Colonic mucosa (tissue), 4 donors: ENCODE measurements at regions not wholly inside any gene's neighbourhood (a gene's known extent, or its start where the extent isn't known, plus 50 kb on each side); places are given as distances from the start of the nearest gene placed in this dataset.

Experiments
- DNase-seq: peaks from one replicate; pipeline ENCODE4 v3.0.0-alpha.2; 2020
- H3K27ac ChIP-seq: fragments of 200-600 bp; one replicate; pipeline ENCODE4 v1.8.0; 2021
- H3K27me3 ChIP-seq: fragments of 200-600 bp; one replicate; pipeline ENCODE4 v1.8.0; 2021
- H3K36me3 ChIP-seq: fragments of 200-600 bp; one replicate; pipeline ENCODE4 v1.8.0; 2021
- H3K4me1 ChIP-seq: fragments of 200-600 bp; one replicate; pipeline ENCODE4 v1.8.0; 2021; ENCODE audit warnings: mild to moderate bottlenecking
- H3K4me3 ChIP-seq: fragments of 200-600 bp; one replicate; pipeline ENCODE4 v1.8.0; 2021
- H3K9ac ChIP-seq, 2 donors: one replicate each; pipeline ENCODE4 v1.7.0; 2013; ENCODE audit warnings: control low read depth in 2 of 2, low read depth in 2 of 2, low read length in 2 of 2
- H3K9me3 ChIP-seq: fragments of 200-600 bp; one replicate; pipeline ENCODE4 v1.8.0; 2021
- CTCF ChIP-seq: fragments of 200-600 bp; IDR thresholded peaks from one replicate; pipeline ENCODE4 v1.8.0; 2022; ENCODE audit warnings: antibody characterized with exemption, mild to moderate bottlenecking
- intact Hi-C: fragments of 100-400 bp; cut with DNase I; formaldehyde crosslinking; loops from one replicate; pipeline ENCODE4 v1.14.1; 2022
- donor health status: healthy.
- donor health status: DM: no; HTN: no; CAD: no.
- donor health status: DM: no; HTN: no; CAD: no.

- no peak overlapping the region for H3K4me3 ChIP-seq
- no peaks in the 10 kb centered on the region for H3K36me3 ChIP-seq
- intact Hi-C loops: no loop called here
- no peak for TF ChIP-seq CTCF
- H3K9ac ChIP-seq: no peak overlapping the region
- no peaks in the 10 kb centered on the region for H3K4me1 ChIP-seq
- no peak overlapping the region for H3K27ac ChIP-seq
- no peaks in the 10 kb centered on the region for H3K9me3 ChIP-seq
- no peaks in the 10 kb centered on the region for H3K27me3 ChIP-seq
- DNase-seq: no peak
Measured at GRCh38 chr5:6158974-6159831, 219.1 kb downstream of the MED10 start.

GRCh38 chr5:6154216-6154615 is 224.1 kb downstream of the MED10 start:
- TF ChIP-seq CTCF: no peak
- no peak overlapping the region for H3K27ac ChIP-seq
- no peaks in the 10 kb centered on the region for H3K27me3 ChIP-seq
- H3K9ac ChIP-seq: no peak overlapping the region
- no peak overlapping the region for H3K4me3 ChIP-seq
- no peaks in the 10 kb centered on the region for H3K4me1 ChIP-seq
- DNase-seq: no peak
- no peaks in the 10 kb centered on the region for H3K36me3 ChIP-seq
- no peaks in the 10 kb centered on the region for H3K9me3 ChIP-seq
- intact Hi-C loops: no loop called here

DNA sequence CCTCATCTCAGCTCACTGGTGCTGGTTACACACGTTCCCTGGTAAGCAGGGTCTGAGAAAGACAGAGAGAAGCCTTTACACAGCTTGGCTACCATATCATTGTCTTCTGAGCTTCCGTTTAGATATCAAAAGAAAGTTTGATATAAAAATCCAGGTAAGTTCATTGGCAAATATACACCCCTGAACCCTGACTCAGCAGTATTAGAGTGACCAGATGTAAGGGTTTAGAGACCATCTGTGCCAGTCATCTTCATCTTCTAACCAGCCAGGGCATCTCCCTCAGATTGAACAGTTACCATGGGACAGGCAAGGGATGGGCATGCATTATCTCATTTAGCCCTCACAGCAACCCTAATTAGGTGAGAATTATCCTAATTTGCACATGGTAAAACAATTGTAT is 232.1 kb downstream of the MED10 start:
- H3K4me1 ChIP-seq: no peaks in the 10 kb centered on the region
- H3K27me3 ChIP-seq: no peaks in the 10 kb centered on the region
- intact Hi-C loops: no loop called here
- no peak overlapping the region for H3K4me3 ChIP-seq
- no peak overlapping the region for H3K27ac ChIP-seq
- H3K36me3 ChIP-seq: no peaks in the 10 kb centered on the region
- H3K9ac ChIP-seq: no peak overlapping the region
- no peak for DNase-seq
- H3K9me3 ChIP-seq: no peaks in the 10 kb centered on the region
- no peak for TF ChIP-seq CTCF

GRCh38 chr5:6145616-6146237 is 232.6 kb downstream of the MED10 start:
- H3K27ac ChIP-seq: no peak overlapping the region
- H3K9me3 ChIP-seq: no peaks in the 10 kb centered on the region
- intact Hi-C loops: no loop called here
- H3K4me3 ChIP-seq: no peak overlapping the region
- no peak for DNase-seq
- no peaks in the 10 kb centered on the region for H3K4me1 ChIP-seq
- H3K9ac ChIP-seq: no peak overlapping the region
- H3K27me3 ChIP-seq: no peaks in the 10 kb centered on the region
- no peaks in the 10 kb centered on the region for H3K36me3 ChIP-seq
- TF ChIP-seq CTCF: no peak

- intact Hi-C loops: no loop called here
- Histone ChIP-seq H3K27me3 (no peaks in the 10 kb centered on the region), H3K27ac (no peak overlapping the region), H3K9ac (no peak overlapping the region), H3K4me3 (no peak overlapping the region), H3K9me3 (no peaks in the 10 kb centered on the region), H3K36me3 (no peaks in the 10 kb centered on the region), H3K4me1 (no peaks in the 10 kb centered on the region)
- no peak for DNase-seq
- TF ChIP-seq CTCF: no peak
Measured at GRCh38 chr5:6143523-6143922, 234.8 kb downstream of the MED10 start.
